GM23338 (cell line): ENCODE measurements at regions not wholly inside any gene's neighbourhood (a gene's known extent, or its start where the extent isn't known, plus 50 kb on each side); places are given as distances from the start of the nearest gene placed in this dataset.

ENCODE experiments used
- CREB1 ChIP-seq: fragments of 250-450 bp; sonication (Bioruptor Pico); IDR thresholded peaks from 2 replicates; pipeline ENCODE4 v1.5.0; 2020; ENCODE audit warnings: low read depth, mild to moderate bottlenecking, moderate library complexity
- CTCF ChIP-seq, 2 experiments: fragments of 200-600 bp in 1 of 2; sonication (generic) in 1 of 2; conservative IDR thresholded peaks; 2 replicates each; pipeline versions ENCODE4 v1.5.1 to v1.6.1; 2016 to 2017; ENCODE audit warnings: antibody characterized with exemption in 2 of 2, low read depth in 2 of 2, mild to moderate bottlenecking in 2 of 2, moderate library complexity in 1 of 2
- EZH2 ChIP-seq: fragments of 200-600 bp; sonication (generic); IDR thresholded peaks from one replicate; pipeline ENCODE4 v1.8.0; 2017; ENCODE audit warnings: antibody characterized with exemption, mild to moderate bottlenecking, low read depth; ENCODE audit not compliant: unreplicated experiment
- EZH2phosphoT487 ChIP-seq: fragments of 200-600 bp; sonication (generic); IDR thresholded peaks from one replicate; pipeline ENCODE4 v1.8.1; 2018; ENCODE audit warnings: antibody characterized with exemption; ENCODE audit not compliant: unreplicated experiment
- NANOG ChIP-seq: IDR thresholded peaks from 2 replicates; pipeline ENCODE4 v1.6.1; 2016; ENCODE audit warnings: antibody characterized with exemption, borderline replicate concordance
- POLR2AphosphoS5 ChIP-seq: IDR thresholded peaks from 2 replicates; pipeline ENCODE4 v1.6.1; 2016; ENCODE audit warnings: antibody characterized with exemption, low read depth
- REST ChIP-seq: IDR thresholded peaks from one replicate; pipeline ENCODE4 v1.6.1; 2018; ENCODE audit warnings: antibody characterized with exemption; ENCODE audit not compliant: unreplicated experiment
- ZNF331 ChIP-seq: fragments of 250-450 bp; sonication (Bioruptor Pico); IDR thresholded peaks from 2 replicates; pipeline ENCODE4 v1.5.0; 2020; ENCODE audit warnings: low read depth, mild to moderate bottlenecking, moderate library complexity
- ZNF462 ChIP-seq: fragments of 250-450 bp; sonication (Bioruptor Pico); IDR thresholded peaks from 2 replicates; pipeline ENCODE4 v1.5.0; 2020; ENCODE audit warnings: mild to moderate bottlenecking, moderate library complexity

GRCh38 chr1:25062621-25063255, 132.7 kb upstream of the RUNX3 start:
- TF ChIP-seq CTCF (conservative IDR thresholded peaks at IDR 0.05; ENCODE audit: low read depth in 2 of 2) = no peak
- TF ChIP-seq EZH2 = no peak
- no peak for TF ChIP-seq POLR2AphosphoS5
- no peak for TF ChIP-seq EZH2phosphoT487
- no peak for TF ChIP-seq REST
- TF ChIP-seq CREB1 (CRISPR knock-in tag) = no peak
- TF ChIP-seq NANOG = no peak
- no peak for TF ChIP-seq ZNF331
- TF ChIP-seq ZNF462 (CRISPR knock-in tag) = no peak
